ENCODE measurements at regions not wholly inside any gene's neighbourhood (a gene's known extent, or its start where the extent isn't known, plus 50 kb on each side); places are given as distances from the start of the nearest gene placed in this dataset.
A peak's percentile ranks its signal among the peaks of the same experiment; 100 is the strongest.

DNA sequence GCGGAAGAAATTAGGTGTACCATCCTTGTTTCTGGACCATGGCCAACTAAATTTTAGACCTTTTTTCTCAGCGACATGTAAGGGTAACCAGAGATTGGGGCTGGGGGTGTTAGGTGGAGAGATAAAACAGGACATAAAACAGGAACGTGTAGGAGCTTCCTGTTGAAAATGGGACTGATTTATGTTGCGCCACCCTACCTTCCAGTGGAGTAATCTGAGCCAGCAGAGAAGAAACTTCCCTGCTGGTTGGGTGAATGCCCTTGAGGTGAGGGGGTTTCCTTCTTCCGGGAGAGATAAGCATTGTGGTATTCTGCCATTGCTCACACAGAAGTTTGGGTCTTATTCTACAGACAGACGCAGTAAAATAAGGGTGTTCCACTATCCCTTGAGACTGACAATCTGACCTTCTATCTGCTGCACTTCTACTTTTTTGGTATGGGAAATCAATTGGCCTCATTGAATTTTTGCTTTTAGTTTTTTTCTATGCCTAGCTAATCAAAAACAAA lies 417.6 kb downstream of the PCNX1 start:
- TF ChIP-seq, protein P1, sequence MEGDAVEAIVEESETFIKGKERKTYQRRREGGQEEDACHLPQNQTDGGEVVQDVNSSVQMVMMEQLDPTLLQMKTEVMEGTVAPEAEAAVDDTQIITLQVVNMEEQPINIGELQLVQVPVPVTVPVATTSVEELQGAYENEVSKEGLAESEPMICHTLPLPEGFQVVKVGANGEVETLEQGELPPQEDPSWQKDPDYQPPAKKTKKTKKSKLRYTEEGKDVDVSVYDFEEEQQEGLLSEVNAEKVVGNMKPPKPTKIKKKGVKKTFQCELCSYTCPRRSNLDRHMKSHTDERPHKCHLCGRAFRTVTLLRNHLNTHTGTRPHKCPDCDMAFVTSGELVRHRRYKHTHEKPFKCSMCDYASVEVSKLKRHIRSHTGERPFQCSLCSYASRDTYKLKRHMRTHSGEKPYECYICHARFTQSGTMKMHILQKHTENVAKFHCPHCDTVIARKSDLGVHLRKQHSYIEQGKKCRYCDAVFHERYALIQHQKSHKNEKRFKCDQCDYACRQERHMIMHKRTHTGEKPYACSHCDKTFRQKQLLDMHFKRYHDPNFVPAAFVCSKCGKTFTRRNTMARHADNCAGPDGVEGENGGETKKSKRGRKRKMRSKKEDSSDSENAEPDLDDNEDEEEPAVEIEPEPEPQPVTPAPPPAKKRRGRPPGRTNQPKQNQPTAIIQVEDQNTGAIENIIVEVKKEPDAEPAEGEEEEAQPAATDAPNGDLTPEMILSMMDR (IDR thresholded peaks at IDR 0.05), result no peak
- Histone ChIP-seq H3K9me3 (no peaks in the 10 kb centered on the region), H3K27ac (peak overlapping the region; percentile 51 to 99), H3K4me3 (peak overlapping the region in 1 of 2 donors; percentile 7), H3K4me1 (peaks cover 0 to 55% (median 21%) of the 10 kb centered on the region in 4 donors), H3K27me3 (no peaks in the 10 kb centered on the region), H3K36me3 (no peaks in the 10 kb centered on the region)
- no peak for DNase-seq
- intact Hi-C loops (cut with DNase I; ENCODE audit: low total_unique reads), result loop anchor here (5.0 kb wide), 2 partner anchors 397 to 427 kb away; no protein-coding TSS in a partner anchor

DNA sequence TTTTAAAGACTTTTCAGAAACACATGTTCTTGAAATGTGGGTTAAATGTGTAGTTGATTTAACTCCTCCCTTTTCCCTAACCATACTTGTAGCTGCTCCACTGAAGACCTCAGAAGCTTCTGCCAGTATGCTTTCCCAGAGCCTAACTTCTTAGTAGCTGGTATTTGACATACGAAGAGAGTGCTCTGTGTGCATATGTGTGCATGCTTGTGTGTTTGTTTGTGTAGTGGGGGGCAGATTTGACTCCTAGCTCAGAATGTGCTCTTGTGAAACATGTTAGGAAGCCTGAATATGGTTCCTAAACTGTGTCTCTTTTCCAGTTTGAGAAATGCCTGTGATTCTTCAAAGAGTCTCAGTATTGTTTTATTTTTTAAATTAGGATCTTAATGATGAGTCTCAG lies 420.4 kb downstream of the PCNX1 start:
- TF ChIP-seq, protein P1 (IDR thresholded peaks at IDR 0.05), result no peak
- H3K9me3 ChIP-seq, result no peaks in the 10 kb centered on the region
- H3K4me3 ChIP-seq, result no peak overlapping the region
- intact Hi-C loops (cut with DNase I; ENCODE audit: low total_unique reads), result no loop called here
- H3K27me3 ChIP-seq, result no peaks in the 10 kb centered on the region
- H3K36me3 ChIP-seq, result no peaks in the 10 kb centered on the region
- H3K4me1 ChIP-seq, result peaks cover 0 to 79% (median 21%) of the 10 kb centered on the region in 4 donors
- H3K27ac ChIP-seq, result peak overlapping the region; percentile 8
- no peak for DNase-seq

DNA sequence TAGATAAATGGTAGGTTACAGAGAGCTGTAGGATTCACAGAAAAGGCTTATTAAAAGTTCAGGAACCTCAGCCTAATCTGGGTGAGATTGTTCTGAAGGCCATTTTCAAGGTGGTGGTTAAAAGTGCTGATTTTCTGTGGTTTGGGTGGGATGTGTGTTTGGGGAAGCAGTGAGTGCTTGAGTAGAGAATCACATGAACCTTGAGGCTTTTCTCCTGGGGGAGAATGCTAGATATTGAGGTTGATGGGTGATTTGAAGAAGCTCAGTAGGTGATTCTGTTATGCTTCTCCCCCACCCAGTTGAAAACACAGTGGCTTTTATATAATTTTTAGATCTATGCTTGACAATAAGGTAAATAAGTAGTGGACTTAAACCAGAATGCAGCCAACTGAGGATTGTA lies 420.9 kb downstream of the PCNX1 start:
- H3K27me3 ChIP-seq, result no peaks in the 10 kb centered on the region
- H3K36me3 ChIP-seq, result no peaks in the 10 kb centered on the region
- peak overlapping the region; percentile 8 for H3K27ac ChIP-seq
- no peak for DNase-seq
- peaks cover 0 to 75% (median 19%) of the 10 kb centered on the region in 4 donors for H3K4me1 ChIP-seq
- no peaks in the 10 kb centered on the region for H3K9me3 ChIP-seq
- intact Hi-C loops (cut with DNase I; ENCODE audit: low total_unique reads), result no loop called here
- TF ChIP-seq, protein P1 (IDR thresholded peaks at IDR 0.05), result no peak
- H3K4me3 ChIP-seq, result no peak overlapping the region

DNA sequence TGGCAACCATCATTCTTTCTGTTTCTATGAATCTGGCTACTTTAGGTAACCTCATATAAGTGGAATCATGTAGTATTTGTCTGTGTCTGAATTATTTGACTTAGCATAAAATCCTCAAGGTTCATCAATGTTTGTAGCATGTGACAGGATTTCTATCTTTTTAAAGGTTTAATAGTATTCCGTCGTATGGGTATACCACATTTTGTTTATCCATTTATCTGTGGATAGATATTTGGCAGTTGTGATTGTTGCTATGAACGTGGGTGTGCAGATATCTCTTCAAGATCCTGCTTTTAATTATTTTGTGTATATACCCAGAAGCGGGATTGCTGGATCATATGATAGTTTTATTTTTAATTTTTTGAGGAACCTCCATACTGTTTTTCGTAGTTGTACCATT lies 421.7 kb downstream of the PCNX1 start:
- Histone ChIP-seq H3K36me3 (no peaks in the 10 kb centered on the region), H3K4me1 (peaks cover 0 to 68% (median 18%) of the 10 kb centered on the region in 4 donors), H3K27ac (peak overlapping the region; percentile 8), H3K9me3 (no peaks in the 10 kb centered on the region), H3K27me3 (no peaks in the 10 kb centered on the region), H3K4me3 (no peak overlapping the region)
- intact Hi-C loops (cut with DNase I; ENCODE audit: low total_unique reads), result no loop called here
- TF ChIP-seq, protein P1 (IDR thresholded peaks at IDR 0.05), result no peak
- no peak for DNase-seq

DNA sequence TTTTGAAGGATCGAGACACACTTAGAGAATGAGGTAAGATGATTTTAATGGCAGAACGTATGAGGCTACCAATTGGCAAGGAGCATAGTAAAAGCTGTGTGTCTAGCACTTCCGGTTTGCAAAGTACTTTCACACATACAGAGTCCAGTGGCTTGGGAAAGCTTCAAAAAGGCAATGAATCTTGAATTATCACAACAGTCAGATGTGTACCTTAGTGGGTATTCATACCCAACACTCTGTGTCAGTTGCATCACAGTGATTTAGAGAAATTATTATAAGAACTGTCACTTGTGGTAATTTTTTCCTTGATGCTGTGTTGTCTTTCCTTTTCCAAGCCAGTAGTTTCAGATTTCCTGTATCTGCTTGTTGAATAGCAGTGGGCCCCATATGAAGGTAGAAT lies 424.1 kb downstream of the PCNX1 start:
- Histone ChIP-seq H3K27ac (peak overlapping the region in 1 of 2 donors; percentile 17), H3K4me3 (no peak overlapping the region), H3K4me1 (peaks cover 0 to 45% (median 11%) of the 10 kb centered on the region in 4 donors), H3K27me3 (no peaks in the 10 kb centered on the region), H3K9me3 (no peaks in the 10 kb centered on the region), H3K36me3 (no peaks in the 10 kb centered on the region)
- intact Hi-C loops (cut with DNase I; ENCODE audit: low total_unique reads), result no loop called here
- no peak for DNase-seq
- TF ChIP-seq, protein P1 (IDR thresholded peaks at IDR 0.05), result no peak

DNA sequence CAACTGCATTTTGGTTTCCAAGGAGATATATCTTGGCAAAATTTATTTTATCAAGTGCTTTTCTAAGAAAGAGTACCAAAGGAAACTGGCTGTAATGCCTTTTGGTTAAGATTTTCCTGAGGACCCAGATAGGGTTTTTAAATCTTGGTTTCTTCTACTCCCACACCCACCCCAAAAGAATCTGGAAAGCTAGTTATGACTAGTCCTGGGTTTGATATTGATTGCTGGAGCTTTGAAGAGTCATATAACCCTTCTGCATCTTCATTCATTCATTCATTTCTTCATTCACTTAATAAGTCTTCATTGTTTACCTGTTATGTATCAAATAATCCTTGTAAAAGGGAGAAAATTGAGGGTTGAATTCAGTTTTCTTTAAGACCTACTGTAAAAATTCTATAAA lies 425.2 kb downstream of the PCNX1 start:
- no peaks in the 10 kb centered on the region for H3K27me3 ChIP-seq
- H3K27ac ChIP-seq, result no peak overlapping the region
- no peaks in the 10 kb centered on the region for H3K9me3 ChIP-seq
- no peak for DNase-seq
- no peaks in the 10 kb centered on the region for H3K36me3 ChIP-seq
- TF ChIP-seq, protein P1 (IDR thresholded peaks at IDR 0.05), result no peak
- no peak overlapping the region for H3K4me3 ChIP-seq
- intact Hi-C loops (cut with DNase I; ENCODE audit: low total_unique reads), result no loop called here
- H3K4me1 ChIP-seq, result peaks cover 0 to 41% (median 11%) of the 10 kb centered on the region in 4 donors

Measured in tibial artery (tissue), 4 donors.